Activated CD8-positive, alpha-beta memory T cell treated with anti-CD3 and anti-CD28 coated beads, Interleukin-2, amount 50 U/mL, for 4 hours (primary cell): ENCODE measurements at regions not wholly inside any gene's neighbourhood (a gene's known extent, or its start where the extent isn't known, plus 50 kb on each side); places are given as distances from the start of the nearest gene placed in this dataset.
"Not testable (repeated sequence)": the region's sequence is repeated elsewhere in the genome, so short reads cannot be mapped to it uniquely, and the experiment has no call there.

Experiments used
- DNase-seq: peaks from one replicate; pipeline ENCODE4 v3.0.0-alpha.2; 2020

DNA sequence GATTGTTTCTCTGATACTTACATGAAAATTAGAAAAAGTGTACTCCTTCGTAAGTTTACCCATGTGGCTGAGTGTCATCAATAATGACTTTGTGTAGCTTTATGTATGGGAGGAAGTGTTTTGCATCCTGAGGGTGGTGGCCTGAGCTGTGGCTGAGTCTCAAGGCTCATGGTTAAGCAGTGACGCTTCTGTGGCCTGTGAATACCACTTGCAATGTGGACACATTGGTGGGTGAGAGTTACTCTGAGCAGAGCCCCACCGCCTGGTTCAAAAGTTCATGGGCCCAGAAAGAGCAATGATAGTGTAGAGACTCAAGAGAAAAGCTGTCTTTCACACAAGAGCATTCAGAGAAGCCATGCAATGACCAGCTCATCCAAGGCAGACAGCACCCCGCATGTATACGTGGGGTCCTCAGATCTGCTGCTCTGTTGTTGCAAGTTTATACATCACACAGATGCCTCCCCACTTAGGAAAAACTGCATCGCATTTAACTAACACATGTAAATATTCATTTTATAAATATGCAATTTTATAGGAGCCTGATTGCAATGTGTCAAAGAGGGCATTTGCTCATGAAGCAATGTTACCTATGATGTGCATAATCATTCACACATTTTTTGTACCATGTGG is 55.1 kb upstream of the FRMD6 start:
- no peak for DNase-seq

DNA sequence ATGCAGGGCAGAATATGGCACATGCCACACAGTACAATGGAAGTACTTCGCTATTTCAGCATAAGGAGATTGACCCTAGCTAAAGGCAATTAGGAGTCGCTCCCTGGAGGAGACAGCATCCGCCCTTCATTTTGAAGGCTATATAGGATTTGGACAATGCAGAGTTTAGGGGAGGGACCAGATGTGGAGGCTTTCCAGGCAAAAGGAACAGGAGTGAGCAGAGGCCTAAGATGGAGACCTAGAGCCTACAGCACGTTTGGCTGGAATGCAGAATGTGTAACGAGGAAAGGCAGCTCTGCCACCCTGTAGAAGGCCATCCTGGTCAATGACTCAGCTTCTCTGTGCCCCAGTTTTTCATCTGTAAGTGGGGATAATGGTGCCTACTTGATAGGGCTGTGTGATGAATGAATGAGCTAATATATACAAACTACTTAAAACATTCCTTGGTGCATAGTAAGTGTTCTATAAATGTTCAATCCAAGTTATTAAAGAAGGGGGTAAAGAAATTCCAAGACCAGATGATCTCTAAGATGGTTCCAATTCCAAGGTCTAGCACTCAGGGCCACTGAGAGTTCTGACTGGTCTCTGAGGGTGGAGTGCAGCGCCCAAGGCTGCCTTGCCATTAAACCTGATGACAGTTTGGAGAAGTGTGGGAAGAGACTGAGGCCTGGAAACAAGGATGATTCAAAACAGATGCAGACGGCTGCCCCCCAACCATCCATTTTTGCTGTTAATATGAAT is 54.3 kb upstream of the FRMD6 start:
- no peak for DNase-seq

DNA sequence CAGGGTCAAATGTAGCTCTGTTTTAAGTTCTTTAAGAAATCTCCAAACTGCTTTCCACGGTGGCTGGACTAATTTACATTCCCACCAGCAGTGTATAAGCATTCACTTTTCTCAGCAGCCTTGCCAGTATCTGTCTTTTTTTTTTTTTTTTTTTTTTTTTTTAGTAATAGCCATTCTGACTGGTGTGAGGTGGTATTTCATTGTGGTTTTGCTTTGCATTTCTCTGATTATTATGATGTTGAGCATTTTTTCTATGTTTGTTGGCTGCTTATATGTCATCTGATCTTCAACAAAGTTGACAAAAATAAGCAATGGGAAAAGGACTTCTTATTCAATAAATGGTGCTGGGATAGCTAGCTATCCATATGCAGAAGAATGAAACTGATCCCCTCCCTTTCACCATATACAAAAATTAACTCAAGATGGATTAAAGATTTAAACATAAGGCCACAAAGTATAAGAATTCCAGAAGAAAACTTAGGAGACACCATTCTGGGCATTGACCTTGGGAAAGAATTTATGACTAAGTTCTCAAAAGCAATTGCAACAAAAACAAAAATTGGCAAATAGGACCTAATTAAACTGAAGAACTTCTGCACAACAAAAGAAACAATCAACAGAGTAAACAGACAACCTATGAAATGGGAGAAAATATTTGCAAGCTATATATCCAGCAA is 52.6 kb upstream of the FRMD6 start:
- DNase-seq, result not testable (repeated sequence)

DNA sequence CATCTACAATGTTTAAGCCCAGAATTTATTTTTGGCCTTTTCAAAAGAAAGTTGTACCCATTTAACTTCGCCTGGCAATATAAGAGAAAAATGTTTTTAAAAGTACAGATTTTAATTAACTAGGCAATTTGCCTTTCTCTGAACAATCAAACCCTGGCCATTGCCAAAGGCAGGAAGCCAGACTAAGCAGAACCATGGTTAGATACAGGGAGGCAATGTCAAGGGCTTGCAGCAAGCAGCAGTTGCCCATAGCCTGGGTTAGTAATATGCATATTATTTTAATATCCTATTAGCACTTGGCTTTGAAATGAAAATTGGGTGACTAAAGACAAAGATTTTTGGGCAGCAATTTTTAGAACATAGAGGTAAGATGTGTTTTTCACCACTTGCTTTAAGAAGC is 51.1 kb upstream of the FRMD6 start:
- no peak for DNase-seq
